ENCODE measurements at regions not wholly inside any gene's neighbourhood (a gene's known extent, or its start where the extent isn't known, plus 50 kb on each side); places are given as distances from the start of the nearest gene placed in this dataset.

GRCh38 chr7:39810710-39811109, 139.3 kb upstream of the CDK13 start:
- H3K9me3 Mint-ChIP-seq: no peaks in the 10 kb centered on the region
- peaks cover 7% of the 10 kb centered on the region for H3K4me1 Mint-ChIP-seq
- TF ChIP-seq E2F1 (CRISPR knock-in tag; IDR thresholded peaks at IDR 0.05) (no peak), ATF1 (CRISPR knock-in tag; IDR thresholded peaks at IDR 0.05) (no peak), EMX1 (CRISPR knock-in tag; IDR thresholded peaks at IDR 0.05) (no peak), IRF2 (CRISPR knock-in tag; IDR thresholded peaks at IDR 0.05; ENCODE audit: borderline replicate concordance, low read depth) (no peak), ZNF671 (CRISPR knock-in tag; IDR thresholded peaks at IDR 0.05) (no peak), FOXP1 (CRISPR knock-in tag; IDR thresholded peaks at IDR 0.05; ENCODE audit: borderline replicate concordance) (no peak)
- ATAC-seq (no peak), DNase-seq (ENCODE audit: low spot score) (no peak)
- H3K27me3 Mint-ChIP-seq (ENCODE audit: low read depth): peaks cover 3% of the 10 kb centered on the region; the same call in 1 of the 2 replicates
- CTCF ChIA-PET: interaction anchor here (1.0 to 2.5 kb wide), 3 partner anchors 15 to 85 kb away, joined by 3 to 7 read pairs (median 6); no protein-coding TSS in a partner anchor
- POLR2A ChIA-PET: no interaction called here
- no peaks in the 10 kb centered on the region for H3K36me3 Mint-ChIP-seq
- H3K4me3 Mint-ChIP-seq: no peak overlapping the region
- H3K27ac Mint-ChIP-seq: no peak overlapping the region

GRCh38 chr7:39811161-39811614, 138.9 kb upstream of the CDK13 start:
- CTCF ChIA-PET: interaction anchor here (1.0 to 2.5 kb wide), 2 partner anchors 15 to 20 kb away, joined by 3 to 6 read pairs; no protein-coding TSS in a partner anchor
- no peak overlapping the region for H3K27ac Mint-ChIP-seq
- H3K4me1 Mint-ChIP-seq: peaks cover 7% of the 10 kb centered on the region
- H3K4me3 Mint-ChIP-seq: no peak overlapping the region
- no peaks in the 10 kb centered on the region for H3K36me3 Mint-ChIP-seq
- DNase-seq (ENCODE audit: low spot score) (no peak), ATAC-seq (no peak)
- H3K27me3 Mint-ChIP-seq (ENCODE audit: low read depth): peaks cover 3% of the 10 kb centered on the region; the same call in 1 of the 2 replicates
- no peaks in the 10 kb centered on the region for H3K9me3 Mint-ChIP-seq
- TF ChIP-seq USF2 (CRISPR knock-in tag; IDR thresholded peaks at IDR 0.05): no peak
- TF ChIP-seq GTF2I (CRISPR knock-in tag; conservative IDR thresholded peaks at IDR 0.05): no peak
- no peak for TF ChIP-seq GRHL2 (CRISPR knock-in tag; IDR thresholded peaks at IDR 0.05; ENCODE audit: insufficient replicate concordance, severe bottlenecking)
- no peak for TF ChIP-seq JUN (CRISPR knock-in tag; IDR thresholded peaks at IDR 0.05)
- no peak for TF ChIP-seq ELF4 (CRISPR knock-in tag; IDR thresholded peaks at IDR 0.05; ENCODE audit: low read depth)
- no peak for TF ChIP-seq PRRX2 (CRISPR knock-in tag; IDR thresholded peaks at IDR 0.05)
- TF ChIP-seq AR (CRISPR knock-in tag; IDR thresholded peaks at IDR 0.05): no peak
- TF ChIP-seq E2F4 (CRISPR knock-in tag; IDR thresholded peaks at IDR 0.05; ENCODE audit: borderline replicate concordance, low read depth): no peak
- no peak for TF ChIP-seq ZNF232 (CRISPR knock-in tag; IDR thresholded peaks at IDR 0.05)
- TF ChIP-seq ZNF317 (CRISPR knock-in tag; IDR thresholded peaks at IDR 0.05; ENCODE audit: borderline replicate concordance, low read depth): no peak
- no peak for TF ChIP-seq TEAD4 (CRISPR knock-in tag; IDR thresholded peaks at IDR 0.05)
- no peak for TF ChIP-seq NR2C2 (CRISPR knock-in tag; IDR thresholded peaks at IDR 0.05)
- no peak for TF ChIP-seq CTCF (IDR thresholded peaks at IDR 0.05)
- TF ChIP-seq ZNF121 (CRISPR knock-in tag; IDR thresholded peaks at IDR 0.05): no peak
- POLR2A ChIA-PET: no interaction called here

Measured in WTC11 (cell line).